ENCODE measurements at regions not wholly inside any gene's neighbourhood (a gene's known extent, or its start where the extent isn't known, plus 50 kb on each side); places are given as distances from the start of the nearest gene placed in this dataset.

GRCh38 chrX:7435822-7436221, 287.9 kb upstream of the PUDP start:
- TF ChIP-seq CTCF (IDR thresholded peaks at IDR 0.05; ENCODE audit: insufficient read depth, low read length, poor library complexity, severe bottlenecking) = no peak
- TF ChIP-seq EZH2phosphoT487 (conservative IDR thresholded peaks at IDR 0.05; ENCODE audit: low read length) = no peak

Data from SU-DHL-6 (cell line).